ENCODE measurements at regions not wholly inside any gene's neighbourhood (a gene's known extent, or its start where the extent isn't known, plus 50 kb on each side); places are given as distances from the start of the nearest gene placed in this dataset.
A peak's percentile ranks its signal among the peaks of the same experiment; 100 is the strongest.
"Not testable (repeated sequence)": the region's sequence is repeated elsewhere in the genome, so short reads cannot be mapped to it uniquely, and the experiment has no call there.

GRCh38 chr14:106365371-106365770 is 839.0 kb downstream of the TMEM121 start:
- not testable (repeated sequence) for DNase-seq (ENCODE audit: low read depth)

GRCh38 chr14:106365894-106366293 is 839.5 kb downstream of the TMEM121 start:
- not testable (repeated sequence) for DNase-seq (ENCODE audit: low read depth); H3K4me3 ChIP-seq (ENCODE audit: control insufficient read depth, low read depth, low read length)

More at GRCh38 chr14:106365371-106365770, 839.0 kb downstream of the TMEM121 start:
- not testable (repeated sequence) for H3K4me3 ChIP-seq (ENCODE audit: control insufficient read depth, low read depth, low read length)

- H3K4me3 ChIP-seq (ENCODE audit: control insufficient read depth, low read depth, low read length); DNase-seq (ENCODE audit: low read depth): not testable (repeated sequence)
These were observed 840.6 kb downstream of the TMEM121 start for GRCh38 chr14:106366971-106367370.

GRCh38 chr14:106369456-106369855 is 843.1 kb downstream of the TMEM121 start:
- H3K4me3 ChIP-seq (ENCODE audit: control insufficient read depth, low read depth, low read length); DNase-seq (ENCODE audit: low read depth): not testable (repeated sequence)

- no peak for DNase-seq (ENCODE audit: low read depth)
- TF ChIP-seq CTCF (IDR thresholded peaks at IDR 0.05; ENCODE audit: control insufficient read depth, insufficient read depth, low read depth, low read length, missing control alignments): peak; percentile 8
- no peak overlapping the region for H3K4me3 ChIP-seq (ENCODE audit: control insufficient read depth, low read depth, low read length)
These were observed 846.7 kb downstream of the TMEM121 start for GRCh38 chr14:106372870-106373652.

- not testable (repeated sequence) for DNase-seq (ENCODE audit: low read depth); H3K4me3 ChIP-seq (ENCODE audit: control insufficient read depth, low read depth, low read length)
These were observed 847.3 kb downstream of the TMEM121 start for GRCh38 chr14:106373653-106374110.

GRCh38 chr14:106377432-106377831 is 851.0 kb downstream of the TMEM121 start:
- no peak overlapping the region for H3K4me3 ChIP-seq (ENCODE audit: control insufficient read depth, low read depth, low read length)
- DNase-seq (ENCODE audit: low read depth): no peak
- no peak for TF ChIP-seq CTCF (IDR thresholded peaks at IDR 0.05; ENCODE audit: control insufficient read depth, insufficient read depth, low read depth, low read length, missing control alignments)

GRCh38 chr14:106378191-106378590 is 851.8 kb downstream of the TMEM121 start:
- no peak for TF ChIP-seq CTCF (IDR thresholded peaks at IDR 0.05; ENCODE audit: control insufficient read depth, insufficient read depth, low read depth, low read length, missing control alignments)
- no peak for DNase-seq (ENCODE audit: low read depth)
- no peak overlapping the region for H3K4me3 ChIP-seq (ENCODE audit: control insufficient read depth, low read depth, low read length)

GRCh38 chr14:106380740-106381139 is 854.4 kb downstream of the TMEM121 start:
- no peak overlapping the region for H3K4me3 ChIP-seq (ENCODE audit: control insufficient read depth, low read depth, low read length)

GRCh38 chr14:106389186-106389585 is 862.8 kb downstream of the TMEM121 start:
- DNase-seq (ENCODE audit: low read depth); H3K4me3 ChIP-seq (ENCODE audit: control insufficient read depth, low read depth, low read length): not testable (repeated sequence)

More at GRCh38 chr14:106380740-106381139, 854.4 kb downstream of the TMEM121 start:
- no peak for TF ChIP-seq CTCF (IDR thresholded peaks at IDR 0.05; ENCODE audit: control insufficient read depth, insufficient read depth, low read depth, low read length, missing control alignments)
- no peak for DNase-seq (ENCODE audit: low read depth)
